ENCODE measurements at regions not wholly inside any gene's neighbourhood (a gene's known extent, or its start where the extent isn't known, plus 50 kb on each side); places are given as distances from the start of the nearest gene placed in this dataset.

DNA sequence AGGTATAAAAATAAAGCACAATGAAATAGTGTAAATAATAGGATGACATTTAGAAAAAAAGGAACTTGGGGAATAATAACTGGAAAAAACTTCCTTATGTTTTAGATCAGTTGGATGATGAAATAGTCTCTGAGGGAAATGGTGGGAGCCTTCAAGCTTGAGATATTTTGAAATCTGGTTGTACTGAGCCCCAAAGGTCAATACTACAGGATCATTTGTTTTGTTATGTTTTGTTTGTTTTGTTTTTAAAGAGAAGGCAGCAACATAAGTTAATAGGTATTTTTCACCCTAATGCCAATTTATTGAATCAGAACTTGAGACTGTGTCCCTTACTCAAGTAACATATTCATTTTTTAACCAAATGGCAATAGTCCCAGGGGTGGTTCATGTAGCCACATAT, 393.1 kb downstream of the ETS1 start:
- TF ChIP-seq, protein P1, sequence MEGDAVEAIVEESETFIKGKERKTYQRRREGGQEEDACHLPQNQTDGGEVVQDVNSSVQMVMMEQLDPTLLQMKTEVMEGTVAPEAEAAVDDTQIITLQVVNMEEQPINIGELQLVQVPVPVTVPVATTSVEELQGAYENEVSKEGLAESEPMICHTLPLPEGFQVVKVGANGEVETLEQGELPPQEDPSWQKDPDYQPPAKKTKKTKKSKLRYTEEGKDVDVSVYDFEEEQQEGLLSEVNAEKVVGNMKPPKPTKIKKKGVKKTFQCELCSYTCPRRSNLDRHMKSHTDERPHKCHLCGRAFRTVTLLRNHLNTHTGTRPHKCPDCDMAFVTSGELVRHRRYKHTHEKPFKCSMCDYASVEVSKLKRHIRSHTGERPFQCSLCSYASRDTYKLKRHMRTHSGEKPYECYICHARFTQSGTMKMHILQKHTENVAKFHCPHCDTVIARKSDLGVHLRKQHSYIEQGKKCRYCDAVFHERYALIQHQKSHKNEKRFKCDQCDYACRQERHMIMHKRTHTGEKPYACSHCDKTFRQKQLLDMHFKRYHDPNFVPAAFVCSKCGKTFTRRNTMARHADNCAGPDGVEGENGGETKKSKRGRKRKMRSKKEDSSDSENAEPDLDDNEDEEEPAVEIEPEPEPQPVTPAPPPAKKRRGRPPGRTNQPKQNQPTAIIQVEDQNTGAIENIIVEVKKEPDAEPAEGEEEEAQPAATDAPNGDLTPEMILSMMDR (IDR thresholded peaks at IDR 0.05): no peak
- intact Hi-C loops (cut with DNase I; ENCODE audit: low total_unique reads): no loop called here
- Histone ChIP-seq H3K27ac (no peak overlapping the region), H3K4me3 (no peak overlapping the region), H3K27me3 (no peaks in the 10 kb centered on the region), H3K4me1 (no peaks in the 10 kb centered on the region), H3K36me3 (no peaks in the 10 kb centered on the region), H3K9me3 (no peaks in the 10 kb centered on the region)
- DNase-seq: no peak

DNA sequence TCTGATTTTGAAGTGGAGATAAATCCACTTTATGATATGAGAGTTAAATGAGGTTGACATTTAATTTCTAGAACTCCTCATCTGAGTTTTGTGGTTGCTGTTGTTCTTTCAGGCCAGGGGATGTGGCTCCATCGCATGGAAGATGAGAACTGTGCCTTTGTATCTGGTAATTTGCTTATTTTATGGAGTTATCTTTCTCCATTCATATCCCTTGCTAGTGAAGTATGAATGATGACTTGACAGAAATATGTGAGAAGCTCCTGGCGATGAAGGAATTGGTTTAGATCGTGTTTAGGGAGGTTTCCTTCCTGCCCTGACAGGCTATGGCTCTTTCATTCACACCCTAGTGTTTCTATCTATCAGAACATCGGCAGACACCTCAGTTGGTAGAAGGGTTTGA, 393.7 kb downstream of the ETS1 start:
- no peaks in the 10 kb centered on the region for H3K27me3 ChIP-seq
- H3K4me3 ChIP-seq: no peak overlapping the region
- TF ChIP-seq, protein P1 (IDR thresholded peaks at IDR 0.05): no peak
- no peak overlapping the region for H3K27ac ChIP-seq
- intact Hi-C loops (cut with DNase I; ENCODE audit: low total_unique reads): no loop called here
- no peaks in the 10 kb centered on the region for H3K9me3 ChIP-seq
- no peak for DNase-seq
- H3K36me3 ChIP-seq: no peaks in the 10 kb centered on the region
- H3K4me1 ChIP-seq: no peaks in the 10 kb centered on the region

DNA sequence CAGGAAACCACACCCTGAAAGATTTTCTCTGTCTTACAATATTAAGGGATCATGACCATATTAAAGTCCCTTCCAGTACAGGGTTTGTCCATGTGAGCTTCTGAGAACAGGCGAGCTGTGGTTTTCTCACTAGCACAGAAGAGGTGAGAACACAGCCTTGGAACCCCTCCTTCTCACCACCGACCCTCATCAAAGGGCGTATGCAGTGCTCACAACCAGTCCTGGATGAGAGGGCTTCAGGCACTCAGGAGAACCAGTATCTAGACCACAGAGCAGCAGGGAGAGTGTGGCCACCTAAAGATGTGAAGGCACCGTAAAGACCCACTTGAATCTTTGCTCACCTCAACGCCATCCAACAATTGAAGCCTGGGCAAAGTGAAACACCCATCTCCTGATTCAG, 397.0 kb downstream of the ETS1 start:
- TF ChIP-seq, protein P1 (IDR thresholded peaks at IDR 0.05): no peak
- H3K36me3 ChIP-seq: no peaks in the 10 kb centered on the region
- no peaks in the 10 kb centered on the region for H3K27me3 ChIP-seq
- H3K4me1 ChIP-seq: no peaks in the 10 kb centered on the region
- intact Hi-C loops (cut with DNase I; ENCODE audit: low total_unique reads): no loop called here
- H3K27ac ChIP-seq: no peak overlapping the region
- no peak overlapping the region for H3K4me3 ChIP-seq
- no peak for DNase-seq
- H3K9me3 ChIP-seq: no peaks in the 10 kb centered on the region

DNA sequence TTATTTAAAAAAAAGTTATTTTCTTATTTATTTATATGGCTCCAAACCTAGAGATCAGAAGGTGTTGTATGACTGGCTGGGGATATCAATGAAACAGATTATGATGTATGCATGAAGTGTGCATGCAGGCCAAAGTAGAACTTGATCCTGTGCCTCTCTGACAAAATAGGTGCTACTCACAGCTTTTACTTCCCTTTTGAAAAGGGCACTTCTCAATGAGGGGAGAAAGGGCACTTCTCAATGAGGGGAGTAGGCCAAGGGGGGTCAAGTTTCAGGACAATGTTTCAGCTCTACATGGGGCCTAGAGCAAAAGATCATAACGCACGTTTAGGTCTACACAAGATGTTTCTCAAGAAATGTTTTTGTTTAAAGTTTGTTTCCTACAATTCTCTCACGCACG, 397.5 kb downstream of the ETS1 start:
- H3K27me3 ChIP-seq: no peaks in the 10 kb centered on the region
- intact Hi-C loops (cut with DNase I; ENCODE audit: low total_unique reads): no loop called here
- TF ChIP-seq, protein P1 (IDR thresholded peaks at IDR 0.05): no peak
- DNase-seq: no peak
- no peaks in the 10 kb centered on the region for H3K9me3 ChIP-seq
- no peaks in the 10 kb centered on the region for H3K36me3 ChIP-seq
- H3K27ac ChIP-seq: no peak overlapping the region
- H3K4me1 ChIP-seq: no peaks in the 10 kb centered on the region
- H3K4me3 ChIP-seq: no peak overlapping the region

DNA sequence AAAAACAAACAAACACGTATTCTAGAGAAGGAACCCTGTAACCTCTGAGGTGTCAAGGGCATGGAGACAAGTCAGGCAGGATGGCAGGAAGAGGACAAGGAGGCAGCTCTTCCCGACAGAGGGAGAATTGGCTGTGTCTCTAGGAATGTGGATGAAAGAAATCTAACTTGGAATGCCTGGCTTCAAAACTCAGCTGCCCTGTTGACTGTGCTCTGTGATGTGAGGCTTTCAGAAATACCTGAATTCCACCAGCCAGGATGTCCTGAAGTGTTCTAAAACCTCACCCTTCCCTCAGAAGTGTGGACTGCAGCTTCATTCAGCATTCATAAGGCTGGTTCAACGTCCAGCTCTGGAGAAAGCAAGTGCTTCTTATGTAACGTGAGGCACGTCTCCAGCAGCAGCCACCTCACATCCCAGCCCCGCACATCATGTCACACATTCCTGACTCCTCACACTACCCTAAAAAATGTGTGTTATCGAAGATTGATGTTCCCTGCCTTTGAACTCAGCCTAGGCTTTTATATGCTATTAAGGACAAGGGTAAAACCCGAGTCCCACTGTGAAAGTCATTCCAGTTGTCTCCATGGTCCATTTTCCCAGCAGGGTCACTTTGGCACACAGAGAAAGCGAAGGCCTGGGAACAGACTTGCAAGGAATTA, 398.9 kb downstream of the ETS1 start:
- H3K4me1 ChIP-seq: no peaks in the 10 kb centered on the region
- H3K9me3 ChIP-seq: no peaks in the 10 kb centered on the region
- intact Hi-C loops (cut with DNase I; ENCODE audit: low total_unique reads): no loop called here
- H3K4me3 ChIP-seq: no peak overlapping the region
- H3K27me3 ChIP-seq: no peaks in the 10 kb centered on the region
- TF ChIP-seq, protein P1 (IDR thresholded peaks at IDR 0.05): no peak
- no peak overlapping the region for H3K27ac ChIP-seq
- no peak for DNase-seq
- no peaks in the 10 kb centered on the region for H3K36me3 ChIP-seq

DNA sequence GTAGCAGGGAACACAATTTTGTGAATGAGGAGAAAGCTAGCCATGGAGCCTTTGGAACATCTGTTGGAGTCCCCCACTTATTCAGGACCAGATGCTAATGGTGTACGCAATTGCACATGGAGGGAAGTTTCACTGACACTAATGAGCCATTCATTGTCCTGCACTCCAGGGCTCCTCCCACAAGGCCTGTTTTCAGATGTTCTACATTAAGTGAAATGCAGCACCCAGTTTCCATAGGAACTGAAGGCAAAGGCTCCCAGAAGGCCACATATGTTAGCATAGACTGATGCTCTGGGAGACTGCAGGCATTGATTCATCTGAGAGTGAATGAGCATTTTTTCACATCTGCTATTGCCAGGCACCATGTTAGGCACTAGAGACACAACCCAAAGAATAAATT, 399.5 kb downstream of the ETS1 start:
- TF ChIP-seq, protein P1 (IDR thresholded peaks at IDR 0.05): no peak
- no peak overlapping the region for H3K27ac ChIP-seq

More for the DNA sequence above, 399.5 kb downstream of the ETS1 start:
- H3K27me3 ChIP-seq: no peaks in the 10 kb centered on the region
- no peaks in the 10 kb centered on the region for H3K9me3 ChIP-seq
- intact Hi-C loops (cut with DNase I; ENCODE audit: low total_unique reads): no loop called here
- H3K36me3 ChIP-seq: no peaks in the 10 kb centered on the region
- no peaks in the 10 kb centered on the region for H3K4me1 ChIP-seq
- no peak overlapping the region for H3K4me3 ChIP-seq
- DNase-seq: no peak

All from tibial artery (tissue), 4 donors.